Fibroblast of pulmonary artery (primary cell): ENCODE measurements at regions not wholly inside any gene's neighbourhood (a gene's known extent, or its start where the extent isn't known, plus 50 kb on each side); places are given as distances from the start of the nearest gene placed in this dataset.

Experiments used
- DNase-seq: peaks from one replicate; pipeline ENCODE4 v3.0.0-alpha.2; 2010; ENCODE audit warnings: low read depth
- H3K4me3 ChIP-seq: replicated peaks from 2 replicates; pipeline ENCODE4 v1.5.1; 2011; ENCODE audit warnings: low read depth, mild to moderate bottlenecking, control low read depth, low read length, moderate library complexity
- CTCF ChIP-seq: IDR thresholded peaks from 2 replicates; pipeline ENCODE4 v1.5.1; 2011; ENCODE audit warnings: mild to moderate bottlenecking, control low read depth, low read length, inconsistent platforms; ENCODE audit errors: missing control alignments

GRCh38 chrY:19042984-19043442, 269.5 kb upstream of the HSFY2 start:
- DNase-seq = no peak
- no peak for TF ChIP-seq CTCF

GRCh38 chrY:19042306-19042958, 268.9 kb upstream of the HSFY2 start:
- H3K4me3 ChIP-seq = no peak overlapping the region
- DNase-seq = no peak
- TF ChIP-seq CTCF = no peak

More at GRCh38 chrY:19042984-19043442, 269.5 kb upstream of the HSFY2 start:
- no peak overlapping the region for H3K4me3 ChIP-seq

- no peak for DNase-seq
- no peak overlapping the region for H3K4me3 ChIP-seq
- TF ChIP-seq CTCF = no peak
These were observed 253.1 kb upstream of the HSFY2 start for GRCh38 chrY:19026631-19027030.

GRCh38 chrY:19023934-19024333, 250.4 kb upstream of the HSFY2 start:
- no peak overlapping the region for H3K4me3 ChIP-seq
- no peak for DNase-seq
- TF ChIP-seq CTCF = no peak

- H3K4me3 ChIP-seq = no peak overlapping the region
- DNase-seq = no peak
- TF ChIP-seq CTCF = no peak
These were observed 246.7 kb upstream of the HSFY2 start for GRCh38 chrY:19020193-19020592.

GRCh38 chrY:19016990-19017389, 243.5 kb upstream of the HSFY2 start:
- no peak for TF ChIP-seq CTCF
- DNase-seq = no peak
- H3K4me3 ChIP-seq = no peak overlapping the region

GRCh38 chrY:19015854-19016253, 242.3 kb upstream of the HSFY2 start:
- no peak overlapping the region for H3K4me3 ChIP-seq
- peak; percentile 12 for DNase-seq
- TF ChIP-seq CTCF = peak; percentile 25
